ENCODE measurements at regions not wholly inside any gene's neighbourhood (a gene's known extent, or its start where the extent isn't known, plus 50 kb on each side); places are given as distances from the start of the nearest gene placed in this dataset.

- Mint-ChIP-seq H3K9me3 (ENCODE audit: low read depth) (peaks cover 10% of the 10 kb centered on the region), H3K4me1 (ENCODE audit: low read depth) (no peaks in the 10 kb centered on the region), H3K4me3 (ENCODE audit: low read depth) (no peak overlapping the region), H3K27ac (no peak overlapping the region), H3K27me3 (no peaks in the 10 kb centered on the region), H3K36me3 (ENCODE audit: insufficient read depth) (no peaks in the 10 kb centered on the region)
- no peak for DNase-seq (ENCODE audit: low spot score, unreplicated experiment)
- TF ChIP-seq CTCF (IDR thresholded peaks at IDR 0.05; ENCODE audit: unreplicated experiment): no peak
Measured at GRCh38 chr4:170339522-170339921, 249.8 kb upstream of the AADAT start.

DNA sequence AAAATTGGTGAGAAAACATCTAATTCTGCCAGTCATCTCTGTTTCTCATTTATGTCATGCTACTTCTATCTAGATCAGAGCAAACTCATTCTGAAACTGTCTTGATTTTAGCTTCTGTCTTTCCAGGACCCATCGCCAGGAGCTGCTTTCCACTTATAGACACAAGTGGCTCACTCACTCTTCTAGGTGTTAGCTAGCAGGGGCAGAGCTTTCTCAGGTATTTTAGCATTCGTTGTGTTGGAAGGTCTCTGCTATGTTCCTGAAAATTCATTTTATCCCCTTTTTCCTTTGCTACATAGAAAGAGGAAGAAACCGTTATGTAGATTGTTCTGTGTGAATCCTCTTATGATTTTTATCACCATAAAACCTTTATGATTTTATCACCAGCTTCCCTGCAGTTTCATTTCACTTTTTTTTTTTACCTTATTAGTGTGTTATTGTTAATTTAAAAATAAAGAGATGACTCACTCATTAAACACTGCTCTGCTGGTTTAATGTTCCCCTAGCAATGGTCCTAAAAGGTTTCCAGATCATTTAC, 246.6 kb upstream of the AADAT start:
- Mint-ChIP-seq H3K27ac (no peak overlapping the region), H3K4me1 (ENCODE audit: low read depth) (no peaks in the 10 kb centered on the region), H3K27me3 (no peaks in the 10 kb centered on the region), H3K9me3 (ENCODE audit: low read depth) (peaks cover 10% of the 10 kb centered on the region), H3K36me3 (ENCODE audit: insufficient read depth) (no peaks in the 10 kb centered on the region), H3K4me3 (ENCODE audit: low read depth) (no peak overlapping the region)
- TF ChIP-seq CTCF (IDR thresholded peaks at IDR 0.05; ENCODE audit: unreplicated experiment): no peak
- no peak for DNase-seq (ENCODE audit: low spot score, unreplicated experiment)

GRCh38 chr4:170325599-170325998, 235.8 kb upstream of the AADAT start:
- Mint-ChIP-seq H3K27me3 (no peaks in the 10 kb centered on the region), H3K9me3 (ENCODE audit: low read depth) (peaks cover 14% of the 10 kb centered on the region), H3K27ac (no peak overlapping the region), H3K4me3 (ENCODE audit: low read depth) (no peak overlapping the region), H3K4me1 (ENCODE audit: low read depth) (no peaks in the 10 kb centered on the region), H3K36me3 (ENCODE audit: insufficient read depth) (no peaks in the 10 kb centered on the region)
- DNase-seq (ENCODE audit: low spot score, unreplicated experiment): no peak
- no peak for TF ChIP-seq CTCF (IDR thresholded peaks at IDR 0.05; ENCODE audit: unreplicated experiment)

DNA sequence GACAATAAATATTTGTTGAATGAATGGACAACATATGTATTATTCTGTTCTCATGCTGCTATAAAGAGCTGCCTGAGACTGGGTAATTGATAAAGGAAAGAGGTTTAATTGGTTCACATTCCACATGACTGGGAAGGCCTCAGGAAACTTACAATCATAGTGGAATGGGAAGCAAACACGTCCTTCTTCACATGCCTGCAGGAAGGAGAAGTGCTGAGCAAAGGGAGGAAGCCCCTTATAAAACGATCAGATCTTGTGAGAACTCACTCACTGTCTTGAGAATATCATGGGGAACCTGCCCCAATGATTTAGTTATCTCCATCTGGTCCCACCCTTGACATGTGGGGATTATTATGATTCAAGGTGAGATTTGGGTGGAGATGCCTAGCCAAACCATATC, 233.9 kb upstream of the AADAT start:
- no peaks in the 10 kb centered on the region for H3K36me3 Mint-ChIP-seq (ENCODE audit: insufficient read depth)
- no peak overlapping the region for H3K4me3 Mint-ChIP-seq (ENCODE audit: low read depth)
- TF ChIP-seq CTCF (IDR thresholded peaks at IDR 0.05; ENCODE audit: unreplicated experiment): no peak
- no peak for DNase-seq (ENCODE audit: low spot score, unreplicated experiment)
- no peak overlapping the region for H3K27ac Mint-ChIP-seq
- peaks cover 19% of the 10 kb centered on the region for H3K9me3 Mint-ChIP-seq (ENCODE audit: low read depth)
- H3K27me3 Mint-ChIP-seq: no peaks in the 10 kb centered on the region
- H3K4me1 Mint-ChIP-seq (ENCODE audit: low read depth): no peaks in the 10 kb centered on the region

DNA sequence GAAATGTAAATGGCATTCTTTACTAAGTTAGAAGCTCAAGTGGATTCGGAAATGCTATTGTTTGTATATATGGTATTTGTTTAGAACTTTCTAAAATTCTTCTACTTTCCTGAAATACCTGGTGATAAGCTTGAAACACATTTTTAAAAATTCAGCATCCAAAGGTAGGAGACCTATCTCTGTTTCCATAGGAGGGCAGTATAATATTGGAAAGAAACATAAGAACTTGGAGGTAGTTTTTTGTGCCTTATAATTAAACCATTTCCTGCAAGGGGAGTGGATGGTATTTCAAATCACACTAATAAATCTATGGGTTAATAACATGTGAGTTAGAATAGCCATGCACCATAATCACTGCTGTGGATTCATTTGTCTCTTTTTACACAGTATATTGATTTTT, 217.4 kb upstream of the AADAT start:
- Mint-ChIP-seq H3K36me3 (ENCODE audit: insufficient read depth) (no peaks in the 10 kb centered on the region), H3K27ac (no peak overlapping the region), H3K27me3 (no peaks in the 10 kb centered on the region), H3K9me3 (ENCODE audit: low read depth) (no peaks in the 10 kb centered on the region), H3K4me1 (ENCODE audit: low read depth) (peaks cover 3% of the 10 kb centered on the region), H3K4me3 (ENCODE audit: low read depth) (no peak overlapping the region)
- DNase-seq (ENCODE audit: low spot score, unreplicated experiment): no peak
- TF ChIP-seq CTCF (IDR thresholded peaks at IDR 0.05; ENCODE audit: unreplicated experiment): no peak
